ENCODE measurements at regions not wholly inside any gene's neighbourhood (a gene's known extent, or its start where the extent isn't known, plus 50 kb on each side); places are given as distances from the start of the nearest gene placed in this dataset.

- no peak for TF ChIP-seq NCOR1 (IDR thresholded peaks at IDR 0.05)
- TF ChIP-seq ZNF583 (CRISPR knock-in tag; IDR thresholded peaks at IDR 0.05): no peak
- no peak for TF ChIP-seq SUPT5H (IDR thresholded peaks at IDR 0.05)
- peak; percentile 33; the same call in 1 of the 2 replicates for TF ChIP-seq SMARCE1 (IDR thresholded peaks at IDR 0.05)
- no peak for TF ChIP-seq CCAR2 (IDR thresholded peaks at IDR 0.05; ENCODE audit: low read depth, low read length)
- TF ChIP-seq ZNF609 (CRISPR knock-in tag; IDR thresholded peaks at IDR 0.05; ENCODE audit: borderline replicate concordance): no peak
- no peak for TF ChIP-seq TAF15 (IDR thresholded peaks at IDR 0.05; ENCODE audit: low read depth, low read length)
- no peak for TF ChIP-seq CHD2 (IDR thresholded peaks at IDR 0.05; ENCODE audit: low read depth, low read length)
- no peak for TF ChIP-seq POU5F1 (IDR thresholded peaks at IDR 0.05; ENCODE audit: borderline replicate concordance, low read depth, low read length, partially characterized antibody)
- TF ChIP-seq MEF2A (IDR thresholded peaks at IDR 0.05; ENCODE audit: control insufficient read depth, low read depth, low read length): no peak
Observed at GRCh38 chr1:227379555-227379892, 61.2 kb upstream of the CDC42BPA start (continued).
